ENCODE measurements at regions not wholly inside any gene's neighbourhood (a gene's known extent, or its start where the extent isn't known, plus 50 kb on each side); places are given as distances from the start of the nearest gene placed in this dataset.

DNA sequence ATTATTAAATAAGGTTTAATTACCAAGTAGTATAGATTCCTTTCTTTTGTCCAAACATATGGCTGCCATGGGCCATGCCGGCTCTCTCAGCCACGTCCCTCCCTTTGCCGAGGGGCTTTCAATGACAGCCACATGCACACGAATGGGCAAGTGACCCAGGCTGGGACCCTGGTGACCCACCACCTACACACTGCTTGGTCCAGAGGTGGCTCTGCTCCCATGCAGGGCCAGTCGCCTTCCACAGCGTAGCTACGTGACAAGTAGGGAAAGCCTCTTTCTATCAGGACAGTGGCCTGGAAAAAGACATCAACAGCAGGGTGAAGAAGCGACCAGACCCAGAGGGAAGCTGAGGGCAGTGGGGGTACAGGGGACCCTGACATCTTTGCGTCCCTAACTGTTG, 152.8 kb upstream of the CST7 start:
- Histone ChIP-seq H3K9me3 (no peaks in the 10 kb centered on the region), H3K27me3 (no peaks in the 10 kb centered on the region), H3K27ac (no peak overlapping the region), H3K4me1 (ENCODE audit: insufficient read depth) (no peaks in the 10 kb centered on the region), H3K4me3 (no peak overlapping the region), H3K36me3 (no peaks in the 10 kb centered on the region)
- no peak for DNase-seq
- WGBS, 3 donors = 90 to 91% (median 90%) methylated on average over 9 of the region's 9 CpGs
- intact Hi-C loops (cut with DNase I) = loop anchor here in 1 of 4 donors (10.0 kb wide), 1 partner anchor 99 kb away; no protein-coding TSS in a partner anchor
- no peak for TF ChIP-seq POLR2A (IDR thresholded peaks at IDR 0.05)
- TF ChIP-seq, protein P1, sequence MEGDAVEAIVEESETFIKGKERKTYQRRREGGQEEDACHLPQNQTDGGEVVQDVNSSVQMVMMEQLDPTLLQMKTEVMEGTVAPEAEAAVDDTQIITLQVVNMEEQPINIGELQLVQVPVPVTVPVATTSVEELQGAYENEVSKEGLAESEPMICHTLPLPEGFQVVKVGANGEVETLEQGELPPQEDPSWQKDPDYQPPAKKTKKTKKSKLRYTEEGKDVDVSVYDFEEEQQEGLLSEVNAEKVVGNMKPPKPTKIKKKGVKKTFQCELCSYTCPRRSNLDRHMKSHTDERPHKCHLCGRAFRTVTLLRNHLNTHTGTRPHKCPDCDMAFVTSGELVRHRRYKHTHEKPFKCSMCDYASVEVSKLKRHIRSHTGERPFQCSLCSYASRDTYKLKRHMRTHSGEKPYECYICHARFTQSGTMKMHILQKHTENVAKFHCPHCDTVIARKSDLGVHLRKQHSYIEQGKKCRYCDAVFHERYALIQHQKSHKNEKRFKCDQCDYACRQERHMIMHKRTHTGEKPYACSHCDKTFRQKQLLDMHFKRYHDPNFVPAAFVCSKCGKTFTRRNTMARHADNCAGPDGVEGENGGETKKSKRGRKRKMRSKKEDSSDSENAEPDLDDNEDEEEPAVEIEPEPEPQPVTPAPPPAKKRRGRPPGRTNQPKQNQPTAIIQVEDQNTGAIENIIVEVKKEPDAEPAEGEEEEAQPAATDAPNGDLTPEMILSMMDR (IDR thresholded peaks at IDR 0.05) = no peak
- TF ChIP-seq EP300 (IDR thresholded peaks at IDR 0.05) = no peak

DNA sequence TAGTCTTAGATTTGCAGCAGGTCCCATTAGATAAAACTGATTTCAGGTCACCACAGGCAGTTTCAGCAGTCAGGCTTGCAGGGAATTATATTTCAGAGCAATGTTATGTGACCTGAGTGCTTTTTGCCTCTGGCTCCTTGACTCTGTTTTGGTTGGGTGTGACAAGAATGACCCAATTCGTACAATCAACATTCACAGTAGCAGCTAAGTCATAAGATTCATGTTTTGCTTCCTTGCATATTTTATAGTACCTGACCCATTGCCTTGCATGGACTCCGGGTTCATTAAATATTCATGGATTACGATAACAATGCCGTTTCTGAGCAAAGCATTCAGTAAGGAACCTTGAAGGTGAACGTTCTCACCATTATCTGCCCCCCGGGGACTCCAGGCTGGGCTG, 152.0 kb upstream of the CST7 start:
- Histone ChIP-seq H3K27ac (no peak overlapping the region), H3K4me3 (no peak overlapping the region), H3K4me1 (ENCODE audit: insufficient read depth) (no peaks in the 10 kb centered on the region), H3K27me3 (no peaks in the 10 kb centered on the region), H3K9me3 (no peaks in the 10 kb centered on the region), H3K36me3 (no peaks in the 10 kb centered on the region)
- intact Hi-C loops (cut with DNase I) = loop anchor here in 1 of 4 donors (10.0 kb wide), 1 partner anchor 98 kb away; no protein-coding TSS in a partner anchor
- DNase-seq = no peak
- no peak for TF ChIP-seq EP300 (IDR thresholded peaks at IDR 0.05)
- 59 to 70% (median 62%) methylated on average over 6 of the region's 6 CpGs for WGBS, 3 donors

DNA sequence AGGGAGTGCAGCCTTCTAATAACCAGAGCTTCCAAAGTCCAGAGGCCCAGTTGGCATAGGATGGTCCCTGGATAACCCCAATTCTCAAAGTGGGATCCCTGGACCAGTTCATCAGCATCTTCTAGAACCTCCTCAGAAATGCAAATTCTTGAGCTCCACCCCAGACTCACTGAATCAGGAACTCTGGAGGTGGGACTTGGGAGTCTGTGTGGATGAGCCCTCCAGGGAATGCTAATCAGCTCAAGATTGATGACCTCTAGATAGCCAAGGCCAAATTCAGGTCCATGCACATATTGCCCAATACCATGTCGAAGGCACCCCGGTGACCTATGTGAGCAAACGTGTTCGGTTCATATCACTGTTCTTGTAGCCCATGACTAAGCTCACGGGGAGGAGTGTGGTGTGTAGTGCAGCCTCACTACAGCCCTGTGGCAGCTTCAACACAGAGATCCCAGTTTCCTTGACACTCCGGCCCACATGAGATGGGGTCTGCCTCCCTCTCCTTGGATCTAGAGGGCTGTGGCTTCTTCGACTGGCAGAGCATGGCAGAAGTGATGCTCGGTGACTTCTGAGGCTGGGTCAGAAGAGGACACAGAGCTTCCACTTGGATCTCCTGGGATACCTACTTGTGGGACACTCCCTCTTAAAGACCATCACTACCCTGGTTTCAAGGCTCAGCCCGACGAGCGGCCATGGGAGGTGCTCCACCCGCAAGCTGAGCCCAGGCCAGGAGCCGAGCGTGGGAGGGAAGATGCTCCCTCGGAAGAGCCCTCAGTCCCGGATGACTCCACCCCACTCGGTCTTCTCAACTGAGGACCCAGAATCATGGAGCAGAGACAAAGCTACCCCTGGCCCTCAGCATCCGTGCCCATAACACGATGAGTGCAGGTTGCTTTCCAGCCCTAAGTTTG, 151.1 kb upstream of the CST7 start:
- Histone ChIP-seq H3K9me3 (no peaks in the 10 kb centered on the region), H3K4me1 (ENCODE audit: insufficient read depth) (no peaks in the 10 kb centered on the region), H3K4me3 (no peak overlapping the region), H3K27ac (no peak overlapping the region), H3K27me3 (no peaks in the 10 kb centered on the region), H3K36me3 (no peaks in the 10 kb centered on the region)
- intact Hi-C loops (cut with DNase I) = loop anchor here in 1 of 4 donors (10.0 kb wide), 1 partner anchor 97 kb away; no protein-coding TSS in a partner anchor
- TF ChIP-seq POLR2A (IDR thresholded peaks at IDR 0.05) (no peak), EP300 (IDR thresholded peaks at IDR 0.05) (no peak)
- TF ChIP-seq, protein P1 (IDR thresholded peaks at IDR 0.05) = no peak
- 75 to 84% (median 80%) methylated on average over 19 of the region's 19 CpGs for WGBS, 3 donors
- no peak for DNase-seq

DNA sequence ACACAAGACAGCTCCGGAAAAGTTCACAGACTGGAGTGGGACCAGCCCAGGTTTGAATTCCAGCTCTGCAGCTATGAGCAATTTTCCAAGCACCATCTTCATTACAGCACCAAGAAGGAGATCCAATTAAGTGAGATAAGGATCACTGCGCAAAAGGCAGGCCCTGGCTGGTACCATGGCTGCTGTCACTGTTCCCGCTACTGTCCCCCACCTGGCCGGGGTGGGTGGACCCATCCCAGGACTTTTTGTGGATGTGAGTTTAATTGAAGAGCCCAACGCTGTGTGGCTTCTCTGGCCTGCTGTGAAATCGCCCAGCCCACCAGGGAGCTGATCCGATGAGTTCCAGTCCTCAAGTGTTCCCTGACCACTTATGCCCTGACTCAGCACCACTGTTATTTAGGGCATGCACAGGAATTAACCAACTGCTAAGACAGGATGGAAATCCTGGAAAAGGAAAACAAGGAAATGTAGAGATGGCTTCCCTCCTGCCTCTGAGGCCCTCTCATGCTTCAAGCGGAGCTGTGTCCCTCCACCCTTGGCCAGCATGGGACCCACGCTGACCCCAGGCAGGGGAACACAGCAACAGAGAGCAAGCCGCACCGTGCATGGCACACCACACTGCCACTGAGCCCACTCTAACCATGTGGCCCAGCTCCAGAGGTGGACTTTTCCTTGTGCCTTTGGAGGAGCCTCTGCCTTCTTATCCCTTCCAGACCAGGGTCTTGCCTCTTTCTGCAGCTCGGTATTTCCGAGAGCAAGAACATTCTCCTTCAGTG, 150.0 kb upstream of the CST7 start:
- DNase-seq = no peak
- no peaks in the 10 kb centered on the region for H3K27me3 ChIP-seq
- WGBS, 3 donors = 90 to 94% (median 93%) methylated on average over 13 of the region's 13 CpGs
- intact Hi-C loops (cut with DNase I) = loop anchor here in 1 of 4 donors (10.0 kb wide), 1 partner anchor 96 kb away; no protein-coding TSS in a partner anchor
- no peaks in the 10 kb centered on the region for H3K36me3 ChIP-seq
- H3K4me1 ChIP-seq (ENCODE audit: insufficient read depth) = no peaks in the 10 kb centered on the region
- TF ChIP-seq POLR2A (IDR thresholded peaks at IDR 0.05) = no peak
- TF ChIP-seq, protein P1 (IDR thresholded peaks at IDR 0.05) = no peak
- TF ChIP-seq EP300 (IDR thresholded peaks at IDR 0.05) = no peak
- H3K27ac ChIP-seq = no peak overlapping the region
- no peak overlapping the region for H3K4me3 ChIP-seq
- no peaks in the 10 kb centered on the region for H3K9me3 ChIP-seq

Data from ovary (tissue), 7 donors.